K562 (cell line): ENCODE measurements at regions not wholly inside any gene's neighbourhood (a gene's known extent, or its start where the extent isn't known, plus 50 kb on each side); places are given as distances from the start of the nearest gene placed in this dataset.

Source experiments
- ATAC-seq: fragments of 200-7000 bp; cut with Tn5 transposase; 3 replicates; pipeline ENCODE4 v1.9.1; 2020; ENCODE audit warnings: moderate library complexity
- BruUV-seq: library from RNA; stranded (reverse); fragments of 400-500 nt; replicated peaks from 2 replicates; lab custom pipeline; 2021; lab: Mats Ljungman, UMichigan
- CTCF ChIA-PET: fragments of 300-600 bp; formaldehyde crosslinking; extraction: SDS; loops from one replicate; lab custom pipeline; 2021; ENCODE audit warnings: low intra/inter-chr PET ratio; lab: Yijun Ruan, JAX
- POLR2A ChIA-PET: fragments of 300-600, 350-650 bp; sonication (Branson Sonifier 250); formaldehyde crosslinking; extraction: SDS; loops from one replicate; lab custom pipeline; 2021; ENCODE audit warnings: antibody characterized with exemption, inconsistent platforms; lab: Yijun Ruan, JAX
- DNase-seq, 4 experiments: peaks; one replicate each; pipeline versions ENCODE4 v3.0.0 to v3.0.0-alpha.2; 2011 to 2018; ENCODE audit warnings: low spot score in 3 of 4, mixed read lengths in 3 of 4; ENCODE audit errors: extremely low read depth in 1 of 4
- FAIRE-seq: peaks from 2 replicates; lab custom pipeline; 2011; peaks lifted over from hg19 to GRCh38; lab: Jason Lieb, UNC
- H2AFZ ChIP-seq: 2 replicates; pipeline ENCODE4 v1.6.0; 2011; ENCODE audit warnings: low read depth, low read length, control low read depth, inconsistent platforms
- H3K27ac ChIP-seq: fragments of 200-600 bp; 3 replicates; pipeline ENCODE4 v1.8.0; 2011; ENCODE audit warnings: low read depth, mild to moderate bottlenecking, control low read depth, inconsistent platforms, low read length, moderate library complexity, mixed read lengths; ENCODE audit errors: extremely low read depth
- H3K27me3 ChIP-seq, 2 experiments: fragments of 300-600 bp in 1 of 2; 2 replicates in 1 of 2; 3 replicates in 1 of 2; pipeline versions ENCODE4 v1.6.0 to v1.8.0; 2011; ENCODE audit warnings: inconsistent platforms in 2 of 2, low read length in 2 of 2, mild to moderate bottlenecking in 1 of 2, mixed read lengths in 1 of 2, moderate library complexity in 1 of 2; ENCODE audit not compliant: control insufficient read depth in 2 of 2, insufficient read depth in 2 of 2
- H3K36me3 ChIP-seq: fragments of 300-600 bp; 3 replicates; pipeline ENCODE4 v1.8.0; 2011; ENCODE audit warnings: mild to moderate bottlenecking, low read length, inconsistent platforms; ENCODE audit not compliant: control insufficient read depth, insufficient read depth
- H3K4me1 ChIP-seq, 2 experiments: fragments of 200-600 bp in 1 of 2; replicated peaks in 1 of 2; 2 replicates in 1 of 2; 3 replicates in 1 of 2; pipeline versions ENCODE4 v1.5.1 to v1.8.0; 2011; ENCODE audit warnings: inconsistent platforms in 2 of 2, low read length in 2 of 2, mild to moderate bottlenecking in 1 of 2, mixed read lengths in 1 of 2, moderate library complexity in 1 of 2; ENCODE audit not compliant: control insufficient read depth in 2 of 2, insufficient read depth in 2 of 2
- H3K4me2 ChIP-seq: 2 replicates; pipeline ENCODE4 v1.6.1; 2011; ENCODE audit warnings: low read length, control low read depth, inconsistent platforms, mixed read lengths; ENCODE audit not compliant: insufficient read depth
- H3K4me3 ChIP-seq: fragments of 200-600 bp; sonication (generic), shearing (Covaris generic); 2 replicates; pipeline ENCODE4 v1.5.1; 2016; ENCODE audit warnings: control low read depth, inconsistent platforms
- H3K79me2 ChIP-seq: fragments of 200-600 bp; 3 replicates; pipeline ENCODE4 v1.8.0; 2011; ENCODE audit warnings: low read length, inconsistent platforms; ENCODE audit not compliant: control insufficient read depth, insufficient read depth
- H3K9ac ChIP-seq, 2 experiments: 2 replicates each; pipeline versions ENCODE4 v1.6.0 to v1.6.1; 2011; ENCODE audit warnings: low read depth in 2 of 2, low read length in 2 of 2, control low read depth in 1 of 2, inconsistent platforms in 1 of 2, mild to moderate bottlenecking in 1 of 2, mixed read lengths in 1 of 2; ENCODE audit not compliant: insufficient read depth in 1 of 2
- H3K9me1 ChIP-seq: one replicate; pipeline ENCODE4 v1.6.0; 2011; ENCODE audit warnings: inconsistent platforms, mild to moderate bottlenecking, low read length, moderate library complexity; ENCODE audit not compliant: control insufficient read depth, insufficient read depth
- H3K9me3 ChIP-seq: replicated peaks from 2 replicates; pipeline ENCODE4 v1.5.1; 2011; ENCODE audit warnings: low read depth, low read length, inconsistent platforms; ENCODE audit not compliant: control insufficient read depth, insufficient read depth
- H4K20me1 ChIP-seq: replicated peaks from 2 replicates; pipeline ENCODE4 v1.6.1; 2011; ENCODE audit warnings: low read length, inconsistent platforms, mixed read lengths; ENCODE audit not compliant: control insufficient read depth, insufficient read depth
- ARID2 ChIP-seq: fragments of 450-650 bp; IDR thresholded peaks from 2 replicates; pipeline ENCODE4 v1.6.1; 2017; ENCODE audit warnings: antibody characterized with exemption, mild to moderate bottlenecking
- ELF4 ChIP-seq: fragments of 450-650 bp; formaldehyde crosslinking; IDR thresholded peaks from 2 replicates; pipeline ENCODE4 v1.4.0; 2022; ENCODE audit warnings: missing genetic modification characterization
- EZH2 ChIP-seq: IDR thresholded peaks from 2 replicates; pipeline ENCODE4 v1.6.1; 2012; ENCODE audit warnings: low read depth, mild to moderate bottlenecking, inconsistent platforms, low read length, borderline replicate concordance
- GATA2 ChIP-seq: sonication (generic); formaldehyde crosslinking; IDR thresholded peaks from 2 replicates; pipeline ENCODE4 v1.4.0; 2020; ENCODE audit warnings: mild to moderate bottlenecking, missing genetic modification reagents
- KLF6 ChIP-seq: fragments of 250-450 bp; sonication (Bioruptor Pico); IDR thresholded peaks from 2 replicates; pipeline ENCODE4 v1.4.0; 2020; ENCODE audit warnings: mild to moderate bottlenecking, moderate library complexity, borderline replicate concordance
- MAZ ChIP-seq, 2 experiments: fragments of 450-650 bp in 1 of 2; sonication (generic) in 1 of 2; formaldehyde crosslinking; IDR thresholded peaks in 1 of 2; conservative IDR thresholded peaks in 1 of 2; 2 replicates each; pipeline versions ENCODE4 v1.4.0 to v1.5.0; 2020; ENCODE audit warnings: mild to moderate bottlenecking in 1 of 2, missing genetic modification reagents in 1 of 2
- NELFE ChIP-seq: IDR thresholded peaks from 2 replicates; pipeline ENCODE4 v1.6.1; 2011; ENCODE audit warnings: mild to moderate bottlenecking; ENCODE audit not compliant: insufficient read depth, insufficient read length
- NKRF ChIP-seq: fragments of 450-650 bp; IDR thresholded peaks from 2 replicates; pipeline ENCODE4 v1.6.1; 2016; ENCODE audit warnings: borderline replicate concordance
- SMAD2 ChIP-seq: fragments of 150-350 bp; IDR thresholded peaks from 2 replicates; pipeline ENCODE4 v1.6.1; 2014; ENCODE audit warnings: low read depth, mild to moderate bottlenecking, low read length
- SP2 ChIP-seq: IDR thresholded peaks from 2 replicates; pipeline ENCODE4 v1.6.1; 2011; ENCODE audit warnings: mild to moderate bottlenecking, low read depth, low read length, moderate library complexity; ENCODE audit not compliant: poor library complexity, severe bottlenecking; ENCODE audit errors: extremely low read depth
- STAG1 ChIP-seq: sonication (generic); formaldehyde crosslinking; IDR thresholded peaks from 2 replicates; pipeline ENCODE4 v1.5.0; 2020; ENCODE audit warnings: missing genetic modification reagents, borderline replicate concordance
- ZBTB2 ChIP-seq: fragments of 450-650 bp; IDR thresholded peaks from 2 replicates; pipeline ENCODE4 v1.6.1; 2016; ENCODE audit warnings: antibody characterized with exemption
- ZC3H8 ChIP-seq: fragments of 450-650 bp; IDR thresholded peaks from 2 replicates; pipeline ENCODE4 v1.6.1; 2017
- ZNF263 ChIP-seq: sonication (generic); formaldehyde crosslinking; IDR thresholded peaks from 2 replicates; pipeline ENCODE4 v1.8.0; 2022; ENCODE audit warnings: mild to moderate bottlenecking, missing genetic modification reagents, borderline replicate concordance
- ZNF592 ChIP-seq: fragments of 450-650 bp; IDR thresholded peaks from 2 replicates; pipeline ENCODE4 v1.6.1; 2017; ENCODE audit warnings: antibody characterized with exemption, mild to moderate bottlenecking
- ZNF780A ChIP-seq: fragments of 250-450 bp; sonication (Bioruptor Pico); IDR thresholded peaks from 2 replicates; pipeline ENCODE4 v1.5.0; 2021; ENCODE audit warnings: mild to moderate bottlenecking
- WGBS: fragments of 100-300 bp; shearing (Covaris generic); methylation state at CpG from one replicate; pipeline ENCODE4 v1.1.6; 2016; ENCODE audit warnings: low coverage, mixed read lengths; ENCODE audit not compliant: insufficient coverage; ENCODE audit errors: missing lambda C conversion rate; 5-methylcytosine and 5-hydroxymethylcytosine counted together
- in situ Hi-C: fragments of 300-500 bp; cut with MboI; formaldehyde crosslinking; loops from 4 replicates; pipeline ENCODE4 v1.15.0; 2018; ENCODE audit warnings: inconsistent platforms, mixed read lengths
- intact Hi-C: fragments of 100-400 bp; cut with micrococcal nuclease; formaldehyde crosslinking; loops from 2 replicates; pipeline ENCODE4 v1.14.2; 2022

GRCh38 chr5:124825983-124826337 lies 79.5 kb upstream of the ZNF608 start:
- ChIA-PET CTCF (no interaction called here), POLR2A (no interaction called here)
- no peak overlapping the region for H3K4me3 ChIP-seq
- in situ Hi-C loops (no loop called here), intact Hi-C loops (no loop called here)
- no peak overlapping the region for H3K9ac ChIP-seq
- H2AFZ ChIP-seq, result no peak overlapping the region
- no peak overlapping the region for H3K4me2 ChIP-seq
- H3K27ac ChIP-seq, result no peak overlapping the region
- FAIRE-seq (no peak), DNase-seq (no peak), ATAC-seq (no peak)
- no peaks in the 10 kb centered on the region for H3K9me1 ChIP-seq
- H3K36me3 ChIP-seq, result no peaks in the 10 kb centered on the region
- H3K27me3 ChIP-seq, result no peaks in the 10 kb centered on the region
- no peaks in the 10 kb centered on the region for H3K79me2 ChIP-seq
- H3K9me3 ChIP-seq, result no peaks in the 10 kb centered on the region
- no peaks in the 10 kb centered on the region; the same call in 1 of the 2 replicates for H4K20me1 ChIP-seq
- no peaks in the 10 kb centered on the region for H3K4me1 ChIP-seq
- WGBS, result 53% methylated on average over 1 of the region's 1 CpG
- no TSS peak for BruUV-seq
- TF ChIP-seq ARID2 (no peak), ZBTB2 (no peak), ELF4 (no peak), NKRF (no peak), ZNF780A (CRISPR knock-in tag) (no peak), GATA2 (no peak), ZC3H8 (no peak), MAZ (CRISPR knock-in tag; conservative IDR thresholded peaks at IDR 0.05 in 1 of 2, IDR thresholded peaks at IDR 0.05 in 1 of 2) (no peak), SMAD2 (no peak), KLF6 (CRISPR knock-in tag) (no peak), NELFE (no peak), STAG1 (CRISPR knock-in tag) (no peak), ZNF263 (CRISPR knock-in tag) (no peak), ZNF592 (no peak), EZH2 (no peak), SP2 (no peak)
